Kidney (tissue), 13 donors: ENCODE measurements at regions not wholly inside any gene's neighbourhood (a gene's known extent, or its start where the extent isn't known, plus 50 kb on each side); places are given as distances from the start of the nearest gene placed in this dataset.

Source experiments
- DNase-seq, 5 donors: peaks; one replicate each; pipeline ENCODE4 v3.0.0-alpha.2; 2013 to 2020
- FAIRE-seq: peaks from 2 replicates; lab custom pipeline; 2012; peaks lifted over from hg19 to GRCh38; lab: Jason Lieb, UNC
- H3K27ac ChIP-seq, 2 donors: one replicate each; pipeline ENCODE4 v1.7.0; 2013; ENCODE audit warnings: low read depth in 2 of 2, low read length in 2 of 2, inconsistent platforms in 1 of 2
- H3K27me3 ChIP-seq: one replicate; pipeline ENCODE4 v1.7.1; 2013; ENCODE audit warnings: low read length, inconsistent platforms; ENCODE audit not compliant: control insufficient read depth, insufficient read depth
- H3K36me3 ChIP-seq, 3 donors: one replicate each; pipeline versions ENCODE4 v1.7.0 to v1.7.1; 2013; ENCODE audit warnings: low read length in 3 of 3, control low read depth in 1 of 3, inconsistent platforms in 1 of 3; ENCODE audit not compliant: insufficient read depth in 3 of 3, control insufficient read depth in 2 of 3
- H3K4me1 ChIP-seq, 3 donors: one replicate each; pipeline versions ENCODE4 v1.7.0 to v1.7.1; 2013; ENCODE audit warnings: low read length in 3 of 3, inconsistent platforms in 1 of 3, low read depth in 1 of 3; ENCODE audit not compliant: control insufficient read depth in 2 of 3, insufficient read depth in 2 of 3
- H3K4me3 ChIP-seq, 3 donors: one replicate each; pipeline versions ENCODE4 v1.7.0 to v1.8.1; 2013; ENCODE audit warnings: low read length in 3 of 3, control low read depth in 1 of 3, inconsistent platforms in 1 of 3
- H3K9ac ChIP-seq, 3 donors: one replicate each; pipeline versions ENCODE4 v1.7.0 to v1.7.1; 2013; ENCODE audit warnings: low read length in 3 of 3, control low read depth in 1 of 3, inconsistent platforms in 1 of 3
- H3K9me3 ChIP-seq, 3 donors: one replicate each; pipeline versions ENCODE4 v1.7.0 to v1.7.1; 2013; ENCODE audit warnings: low read length in 3 of 3, control low read depth in 1 of 3, inconsistent platforms in 1 of 3; ENCODE audit not compliant: control insufficient read depth in 2 of 3, insufficient read depth in 1 of 3
- CTCF ChIP-seq: IDR thresholded peaks from 3 replicates; pipeline ENCODE4 v1.5.1; 2012; ENCODE audit warnings: mild to moderate bottlenecking, moderate library complexity, borderline replicate concordance; ENCODE audit not compliant: insufficient read depth; ENCODE audit errors: extremely low read depth
- intact Hi-C: fragments of 100-400 bp; cut with DNase I; formaldehyde crosslinking; loops from one replicate; pipeline ENCODE4 v1.11.1; 2022
- donor health status: control.
- donor health status: control.
- donor health status: control.
- donor health status: control.
- donor health status: control.
- donor health status: DM: yes; HTN: yes; CAD: no.
- donor health status: Normal renal cell carcinoma (clear cell type).

- no peak overlapping the region for H3K4me3 ChIP-seq
- no peaks in the 10 kb centered on the region for H3K27me3 ChIP-seq
- no peak overlapping the region for H3K9ac ChIP-seq
- H3K9me3 ChIP-seq: peaks cover 0 to 6% (median 0%) of the 10 kb centered on the region in 3 donors
- H3K36me3 ChIP-seq: peaks cover 0 to 4% (median 0%) of the 10 kb centered on the region in 3 donors
- no peak for TF ChIP-seq CTCF
- H3K27ac ChIP-seq: no peak overlapping the region
- no peak for FAIRE-seq
- peak in 1 of 5 donors; percentile 19 for DNase-seq
- intact Hi-C loops: no loop called here
- H3K4me1 ChIP-seq: peaks cover 6 to 11% (median 7%) of the 10 kb centered on the region in 3 donors
Measured at GRCh38 chr6:169926617-169927417, 175.4 kb downstream of the ERMARD start.

DNA sequence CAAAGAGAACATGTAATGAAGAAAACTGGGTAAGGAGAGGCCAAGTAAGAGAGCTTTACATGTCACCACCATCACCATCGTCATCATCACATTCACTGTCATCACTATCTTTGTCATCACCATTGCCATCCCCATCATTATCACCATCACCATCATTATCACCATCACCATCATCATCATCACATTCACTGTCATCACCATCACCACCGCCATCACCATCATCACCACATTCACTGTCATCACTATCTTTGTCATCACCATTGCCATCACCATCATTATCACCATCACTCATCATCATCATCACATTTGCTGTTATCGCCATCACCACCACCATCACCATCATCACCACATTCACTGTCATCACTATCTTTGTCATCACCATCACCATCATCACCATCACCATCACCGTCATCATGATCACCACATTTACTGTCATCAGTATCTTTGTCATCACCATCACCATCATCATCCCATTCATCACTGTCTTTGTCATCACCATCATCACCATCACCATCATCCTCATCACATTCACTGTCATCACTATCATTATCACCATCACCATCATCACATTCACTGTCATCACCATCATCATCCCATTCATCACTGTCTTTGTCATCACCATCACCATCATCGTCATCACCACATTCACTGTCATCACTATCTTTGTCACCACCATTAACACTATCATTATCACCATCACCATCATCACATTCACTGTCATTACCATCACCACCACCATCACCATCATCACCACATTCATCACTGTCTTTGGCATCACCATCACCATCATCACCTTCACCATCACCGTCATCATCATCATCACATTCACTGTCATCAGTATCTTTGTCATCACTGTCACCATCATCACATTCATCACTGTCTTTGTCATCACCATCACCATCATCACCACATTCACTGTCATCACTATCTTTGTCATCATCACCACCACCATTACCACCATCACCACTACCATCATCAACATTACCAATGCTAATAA, 172.3 kb downstream of the ERMARD start:
- no peak for TF ChIP-seq CTCF
- no peaks in the 10 kb centered on the region for H3K27me3 ChIP-seq
- intact Hi-C loops: no loop called here
- H3K4me3 ChIP-seq: peak overlapping the region in 1 of 3 donors; percentile 49
- H3K36me3 ChIP-seq: peaks cover 0 to 4% (median 0%) of the 10 kb centered on the region in 3 donors
- peaks cover 0 to 6% (median 0%) of the 10 kb centered on the region in 3 donors for H3K9me3 ChIP-seq
- no peak overlapping the region for H3K27ac ChIP-seq
- peak overlapping the region in 1 of 3 donors; percentile 10 for H3K9ac ChIP-seq
- no peak for FAIRE-seq
- DNase-seq: peak in 1 of 5 donors; percentile 16
- H3K4me1 ChIP-seq: peaks cover 6 to 11% (median 7%) of the 10 kb centered on the region in 3 donors

- Histone ChIP-seq H3K36me3 (peaks cover 0 to 4% (median 0%) of the 10 kb centered on the region in 3 donors), H3K27ac (no peak overlapping the region), H3K27me3 (no peaks in the 10 kb centered on the region), H3K4me3 (no peak overlapping the region), H3K4me1 (peaks cover 7 to 11% (median 9%) of the 10 kb centered on the region in 3 donors), H3K9ac (no peak overlapping the region), H3K9me3 (peaks cover 0 to 6% (median 0%) of the 10 kb centered on the region in 3 donors)
- FAIRE-seq: no peak
- TF ChIP-seq CTCF: no peak
- intact Hi-C loops: no loop called here
- DNase-seq: peak; percentile 86 to 93 (median 88)
Measured at GRCh38 chr6:169921853-169922824, 170.7 kb downstream of the ERMARD start.
